GM19372 (cell line): ENCODE measurements at regions not wholly inside any gene's neighbourhood (a gene's known extent, or its start where the extent isn't known, plus 50 kb on each side); places are given as distances from the start of the nearest gene placed in this dataset.
A peak's percentile ranks its signal among the peaks of the same experiment; 100 is the strongest.

Experiments used
- ATAC-seq: cut with Tn5 transposase; IDR thresholded peaks from one replicate; pipeline ENCODE4 v1.9.1; 2021; ENCODE audit warnings: mild to moderate bottlenecking, low read depth, moderate library complexity; ENCODE audit not compliant: unreplicated experiment

DNA sequence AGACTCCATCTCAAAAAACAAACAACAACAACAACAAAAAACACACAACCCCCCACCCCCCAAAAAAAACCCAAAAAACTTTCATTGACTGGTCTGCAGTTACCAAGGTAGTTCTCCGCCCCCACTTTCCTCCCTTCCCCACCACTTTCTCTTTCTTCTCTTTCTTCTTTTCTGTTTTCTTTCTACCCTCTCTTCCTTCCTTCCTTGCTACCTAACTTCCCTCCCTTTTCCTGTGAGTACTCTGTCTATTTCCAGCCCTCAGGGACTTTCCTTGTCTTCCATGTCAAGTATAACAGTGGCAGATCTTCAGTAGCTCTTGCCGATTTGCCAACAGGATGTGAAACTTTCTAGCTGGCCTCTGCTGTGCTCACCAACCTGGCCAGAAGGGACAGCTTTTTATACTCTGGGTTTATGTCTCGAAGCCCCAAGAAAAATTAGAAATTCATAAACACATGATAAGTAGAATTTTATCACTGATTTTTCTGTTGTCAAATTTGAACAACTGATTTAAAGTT is 399.5 kb downstream of the QKI start:
- no peak for ATAC-seq

DNA sequence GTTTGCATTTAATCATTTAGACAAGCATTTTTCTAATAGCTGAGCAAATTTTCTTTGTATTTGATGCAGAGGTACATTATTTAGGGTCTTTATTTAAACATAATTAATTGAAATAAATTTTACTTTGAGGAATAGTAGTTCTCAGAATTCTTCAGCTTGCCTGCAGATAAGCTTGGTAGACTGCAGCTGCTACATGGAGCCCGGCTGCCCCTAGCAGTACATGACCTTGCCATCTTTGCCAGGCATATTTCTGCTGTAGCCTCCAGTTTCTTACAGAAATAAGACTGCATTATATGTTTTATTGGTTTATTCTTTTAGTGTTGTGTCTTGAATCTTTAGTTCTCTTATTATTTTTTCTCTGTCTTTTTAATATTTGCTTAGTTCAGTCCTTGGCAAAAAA is 396.8 kb downstream of the QKI start:
- no peak for ATAC-seq

DNA sequence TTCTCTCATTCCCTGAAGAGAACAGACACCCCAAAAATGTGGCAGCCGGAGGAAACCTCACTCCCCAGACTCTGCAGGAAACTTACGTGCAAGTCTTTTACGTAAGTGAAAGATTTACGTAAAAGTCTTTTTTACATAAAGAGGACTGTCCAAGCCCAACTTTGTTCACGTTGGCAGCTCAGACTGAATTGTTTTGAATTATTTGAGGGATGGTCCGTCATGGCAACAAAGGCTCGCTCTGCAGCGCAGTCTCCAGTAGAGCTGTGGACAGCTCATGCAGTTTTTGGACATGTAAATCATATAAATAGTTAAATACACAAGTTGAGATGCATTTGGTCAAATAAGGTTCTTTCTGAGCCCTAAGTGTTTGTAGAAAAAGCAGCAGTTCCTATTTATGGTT is 394.8 kb downstream of the QKI start:
- no peak for ATAC-seq

DNA sequence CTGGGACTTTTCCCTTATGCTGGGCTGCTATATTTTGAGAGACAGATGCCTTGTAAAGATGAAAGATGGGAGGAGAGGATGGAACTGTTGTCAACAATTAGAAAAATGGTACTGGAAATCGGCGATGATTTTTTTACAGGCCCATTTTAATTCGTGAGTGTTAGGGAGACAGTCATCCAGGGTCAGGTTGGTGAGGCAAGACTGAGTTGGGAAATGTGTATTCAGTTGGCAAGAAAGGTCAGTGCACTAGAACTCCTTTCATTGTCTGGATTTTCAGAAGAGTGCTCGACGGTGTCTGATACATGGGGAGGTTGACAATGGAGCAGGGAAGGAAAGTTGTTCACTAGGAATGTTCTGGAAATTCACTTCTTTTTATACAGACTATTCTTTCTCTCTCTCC is 394.4 kb downstream of the QKI start:
- ATAC-seq = no peak

DNA sequence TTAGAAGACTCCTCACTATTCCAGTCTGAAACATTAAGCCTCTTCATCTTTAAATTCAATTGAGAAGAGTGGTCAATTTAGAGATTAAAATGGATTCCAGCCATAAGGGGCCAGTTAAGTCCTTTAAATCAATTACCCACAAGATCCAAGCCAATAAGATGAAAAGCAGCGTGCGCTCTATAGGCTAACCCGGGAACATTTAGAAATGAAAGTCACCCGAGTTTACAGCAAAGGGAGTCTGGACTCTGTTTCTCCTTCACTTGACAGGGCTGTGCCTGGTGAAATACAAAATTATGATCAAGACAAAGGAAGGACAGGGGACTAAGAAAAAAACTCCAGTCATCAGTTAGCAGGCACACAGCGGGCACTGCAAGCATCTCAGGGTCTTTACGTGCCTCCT is 393.7 kb downstream of the QKI start:
- ATAC-seq = no peak

DNA sequence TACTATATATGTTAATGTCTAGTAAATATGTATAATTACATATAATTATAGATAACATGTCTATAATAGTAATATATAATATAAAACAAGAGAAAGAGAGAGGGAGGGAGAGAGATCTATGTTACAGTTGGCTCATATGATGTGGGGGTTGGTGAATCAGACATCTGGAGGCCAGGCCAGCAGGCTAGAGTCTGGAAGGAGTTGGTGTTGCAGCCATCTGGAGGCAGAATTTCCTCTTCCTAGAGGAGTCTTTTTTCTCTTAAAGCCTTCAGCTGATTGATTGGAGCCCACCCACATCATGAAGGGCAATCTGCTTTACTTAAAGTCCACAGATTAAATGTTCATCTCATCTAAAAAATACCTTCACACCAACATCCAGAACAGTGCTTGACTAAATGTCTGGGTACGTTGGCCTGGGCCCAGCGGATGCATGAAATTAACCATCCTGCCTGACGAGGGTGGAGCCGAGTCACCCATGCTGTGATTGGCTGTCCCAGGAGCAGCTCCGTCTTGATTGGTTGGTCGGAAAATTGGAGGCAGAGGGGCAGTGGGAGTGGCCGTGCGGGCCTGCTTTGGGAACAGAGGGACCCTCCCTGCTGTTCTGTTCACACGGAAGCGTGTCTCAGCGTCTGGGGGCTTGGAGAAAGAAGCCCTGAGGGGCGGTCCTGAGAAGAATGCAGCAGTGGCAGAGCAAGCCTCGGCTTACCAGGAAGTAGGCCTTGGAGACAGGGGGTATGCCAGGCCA is 392.4 kb downstream of the QKI start:
- ATAC-seq = no peak

DNA sequence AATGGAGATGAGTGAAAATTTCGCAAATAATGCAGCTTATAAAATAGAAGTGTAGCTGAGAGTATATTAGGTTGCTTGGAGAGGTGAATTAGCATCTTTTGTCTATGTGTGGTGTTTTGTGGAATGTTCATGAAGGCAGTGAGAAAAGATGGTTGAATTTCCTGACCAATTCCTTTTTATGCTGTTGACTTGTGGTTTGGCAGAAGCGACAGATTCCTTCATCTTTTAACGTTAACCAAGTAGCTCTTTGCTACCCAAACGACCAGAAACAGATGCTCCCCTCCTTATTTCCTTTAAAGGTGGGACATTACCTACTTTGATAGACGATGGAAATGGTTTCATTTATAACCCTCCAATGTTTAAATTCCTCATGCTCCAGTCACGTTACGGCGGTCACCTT is 390.5 kb downstream of the QKI start:
- no peak for ATAC-seq

DNA sequence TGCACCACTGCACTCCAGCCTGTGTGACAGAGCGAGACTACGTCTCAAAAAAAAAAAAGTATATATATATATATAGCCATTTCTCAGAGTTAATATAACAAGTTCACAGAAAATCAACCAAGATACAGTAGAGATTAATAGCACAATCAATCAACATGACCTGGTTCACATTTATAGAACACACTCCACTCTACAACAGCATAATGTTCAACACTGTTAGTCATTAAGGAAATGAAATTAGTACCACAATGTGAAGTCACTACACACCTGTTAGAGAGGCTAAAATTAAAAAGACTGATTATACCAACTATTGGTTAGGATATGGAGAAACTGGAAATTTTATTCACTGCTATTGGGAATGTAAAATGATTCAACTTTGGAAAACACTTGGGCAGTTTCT is 387.7 kb downstream of the QKI start:
- no peak for ATAC-seq

DNA sequence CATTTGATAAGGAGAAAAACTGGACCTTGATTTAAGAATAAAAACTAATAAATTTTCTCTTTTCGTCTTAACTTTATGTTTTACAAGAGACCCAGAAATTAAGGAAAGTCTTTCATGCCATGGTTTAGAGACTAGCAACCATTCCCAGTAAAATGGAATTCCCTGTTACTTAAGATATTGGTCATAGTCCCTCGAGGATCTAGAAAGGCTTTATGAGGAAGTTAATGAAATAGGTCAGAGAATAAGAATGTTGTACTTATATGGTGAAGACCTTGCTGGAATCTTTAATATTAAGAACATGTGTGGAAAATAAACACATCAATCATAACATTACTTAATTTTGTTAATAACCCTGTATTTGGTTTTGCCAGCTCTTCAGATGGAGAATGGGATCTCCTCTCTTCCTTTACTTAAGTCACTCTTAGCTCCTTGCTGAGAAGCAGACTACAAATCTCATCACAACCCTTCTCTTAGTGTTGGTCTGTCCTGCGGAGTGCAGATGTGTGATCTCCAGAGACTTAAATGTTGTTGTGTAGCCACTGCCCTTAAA is 382.9 kb downstream of the QKI start:
- ATAC-seq = no peak

DNA sequence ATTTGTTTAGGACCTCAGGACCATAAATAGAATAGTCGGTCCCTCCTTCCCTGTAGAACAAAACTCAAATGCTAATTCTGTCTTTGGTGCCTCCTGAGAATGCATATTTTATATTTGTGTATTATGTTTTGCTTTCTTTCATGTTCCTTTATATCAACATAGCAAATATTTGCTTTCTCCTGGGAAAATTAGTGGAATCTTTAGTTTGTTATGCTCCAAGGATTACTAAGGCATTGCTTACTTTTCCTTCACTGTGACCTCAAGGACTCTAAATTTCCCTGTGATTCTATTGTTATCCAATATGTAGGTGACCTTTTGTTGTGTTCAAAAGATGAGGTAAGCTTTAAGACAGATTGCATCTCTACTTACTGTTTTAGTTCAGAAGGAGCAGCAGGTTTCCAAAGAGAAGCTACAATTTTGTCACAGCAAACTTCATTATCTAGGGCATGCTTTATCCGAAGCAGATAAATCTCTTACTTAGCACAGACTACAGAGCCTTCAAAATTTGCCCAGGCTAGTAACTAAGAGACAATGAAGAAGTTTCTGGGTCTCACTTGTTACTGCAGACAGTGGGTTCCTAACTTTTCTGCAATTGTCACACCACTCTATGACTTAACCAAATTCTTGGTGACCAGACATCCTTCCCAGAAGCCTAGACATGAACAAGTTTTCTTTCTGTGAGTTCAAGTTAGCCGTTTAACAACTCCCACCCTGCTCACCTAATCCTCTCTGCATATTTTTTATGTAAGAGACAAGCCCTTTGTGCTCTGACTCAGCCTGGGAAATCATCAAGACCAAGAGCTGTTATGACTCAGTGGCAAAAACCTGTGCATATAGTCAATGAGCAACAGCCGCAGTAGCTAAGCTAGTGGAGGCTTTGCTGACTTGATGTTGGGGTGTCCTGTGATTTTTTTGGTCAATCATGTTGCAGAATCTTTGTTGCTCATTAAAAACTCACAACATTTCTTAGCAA is 378.8 kb downstream of the QKI start:
- peak; percentile 78 for ATAC-seq

DNA sequence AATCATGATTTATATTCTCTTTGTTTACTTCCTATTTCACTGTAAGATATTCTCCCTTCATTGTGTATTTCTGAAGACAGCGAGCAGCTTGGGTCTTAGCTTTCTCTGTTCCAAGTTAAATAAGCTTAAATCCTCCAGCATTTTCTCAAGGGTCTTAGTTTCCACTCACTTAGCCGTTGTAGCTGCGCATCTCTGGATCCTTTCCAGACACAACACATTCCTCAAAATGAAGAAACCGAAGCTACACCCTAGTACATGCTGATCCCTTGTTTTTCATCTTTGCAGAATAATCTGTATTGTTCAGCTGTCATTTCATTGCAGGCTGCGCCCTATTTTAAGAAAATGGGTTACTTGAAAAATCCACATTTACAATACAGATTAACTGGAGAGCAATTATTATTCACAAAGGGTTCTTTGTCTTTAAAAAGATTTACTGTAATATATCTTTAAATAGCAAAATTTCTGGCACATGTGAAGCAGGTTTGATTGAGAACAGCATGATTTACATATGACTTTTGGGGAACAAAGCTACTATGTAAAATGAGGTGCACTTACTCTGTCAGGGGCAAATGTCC is 375.8 kb downstream of the QKI start:
- no peak for ATAC-seq

DNA sequence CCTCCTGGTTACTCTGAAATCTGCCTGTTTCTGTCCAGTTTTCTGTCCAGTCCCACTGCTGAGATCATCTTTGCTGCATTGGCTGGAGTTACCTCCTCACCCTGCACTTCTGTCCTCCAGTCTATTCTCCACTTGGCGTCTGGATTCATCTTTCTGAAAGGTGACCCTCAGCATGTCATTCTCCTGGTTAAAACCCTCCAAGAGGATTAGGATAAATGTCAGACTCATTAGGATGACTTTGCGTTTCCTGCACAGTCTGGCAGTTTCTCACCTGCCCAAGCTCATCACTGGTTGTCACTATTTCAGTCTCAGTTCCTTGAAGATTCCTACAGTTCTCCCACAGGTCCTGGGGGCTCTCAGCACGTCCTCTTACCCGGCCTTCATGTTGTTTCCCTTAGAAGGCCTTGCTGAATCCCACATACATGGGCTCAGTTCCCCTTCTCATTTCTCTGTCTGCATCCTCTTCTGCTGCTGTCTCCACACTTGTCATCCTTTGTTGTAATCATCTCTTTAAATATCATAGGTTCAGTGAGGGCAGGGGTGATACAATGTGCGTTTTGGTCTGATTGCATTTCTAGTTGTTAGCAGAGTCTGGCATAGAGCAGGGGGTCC is 374.8 kb downstream of the QKI start:
- ATAC-seq = no peak

DNA sequence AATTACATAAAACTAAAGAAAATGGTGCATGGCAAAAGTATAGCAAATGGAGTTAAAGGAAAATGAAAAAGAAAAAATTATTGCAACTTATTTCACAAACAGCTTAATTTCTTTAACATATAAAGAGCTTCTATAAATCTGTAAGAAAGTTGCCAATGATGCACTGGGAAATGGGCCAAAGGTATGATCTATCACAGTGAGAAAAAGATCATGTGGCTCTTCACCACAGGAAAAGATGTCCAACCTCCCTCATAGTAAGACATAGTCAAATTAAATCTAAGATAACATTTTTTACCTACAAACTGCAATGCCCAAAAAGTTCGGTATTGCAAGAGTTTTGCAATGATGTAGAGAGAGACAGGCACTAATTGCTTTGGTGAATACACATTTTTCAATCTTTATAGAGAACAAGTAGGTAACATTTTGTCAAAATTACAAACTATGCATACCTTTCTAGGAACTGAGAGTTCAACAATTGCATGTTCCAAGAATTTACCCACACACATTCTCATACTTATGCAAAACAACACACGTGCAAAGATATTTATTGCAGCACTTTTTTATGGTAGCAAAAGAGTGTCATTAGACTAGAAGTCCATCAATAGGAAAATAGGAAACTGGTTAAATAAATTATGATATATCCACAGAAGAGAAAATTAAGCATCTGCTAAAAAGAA is 372.6 kb downstream of the QKI start:
- ATAC-seq = no peak

DNA sequence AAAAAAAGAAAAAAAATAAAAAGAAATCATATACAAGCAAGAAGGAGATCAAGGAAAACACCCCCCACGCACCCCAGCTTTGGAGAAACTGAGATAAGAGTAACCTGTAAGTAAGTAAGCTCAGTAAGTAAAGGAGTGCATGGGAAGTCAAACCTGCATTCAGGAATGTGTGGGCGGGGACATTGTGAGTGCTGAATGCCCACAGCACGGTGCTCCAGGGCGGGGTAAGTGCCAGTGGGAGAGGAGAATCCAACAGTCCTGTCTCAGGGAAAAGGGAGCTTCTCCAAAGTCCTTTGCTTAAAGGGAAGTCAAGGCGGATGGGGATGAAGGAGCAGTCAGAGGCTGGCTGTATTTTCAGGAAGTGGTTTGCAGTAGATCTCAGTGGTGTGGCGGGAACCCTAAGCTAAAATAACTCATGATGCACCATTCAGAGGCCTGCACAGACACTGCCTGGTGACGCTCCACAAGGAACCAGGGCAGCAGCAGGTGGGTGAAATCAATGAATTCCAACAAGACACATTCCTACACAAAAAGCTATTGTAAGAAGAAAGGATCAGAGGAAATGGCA is 368.0 kb downstream of the QKI start:
- peak; percentile 96 for ATAC-seq

DNA sequence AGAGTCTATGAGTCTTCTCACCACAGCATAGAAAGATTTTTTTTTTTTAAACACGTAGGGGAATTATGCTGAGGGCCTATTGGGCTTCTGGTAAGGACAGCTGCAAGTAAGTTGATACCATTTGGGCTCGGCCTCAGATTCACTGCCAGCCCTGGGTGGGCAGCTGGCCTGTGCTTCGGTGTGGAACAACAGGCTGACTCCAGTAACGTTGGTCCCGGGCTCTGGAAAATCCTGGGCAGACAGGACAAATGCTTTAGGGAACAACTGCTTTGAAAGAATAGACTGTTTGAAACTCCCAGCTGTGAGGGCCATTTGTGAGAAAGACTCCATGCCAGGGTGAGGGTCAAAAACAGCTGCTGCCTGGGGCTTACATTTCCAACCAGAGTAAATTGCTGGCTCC is 366.5 kb downstream of the QKI start:
- ATAC-seq = no peak

DNA sequence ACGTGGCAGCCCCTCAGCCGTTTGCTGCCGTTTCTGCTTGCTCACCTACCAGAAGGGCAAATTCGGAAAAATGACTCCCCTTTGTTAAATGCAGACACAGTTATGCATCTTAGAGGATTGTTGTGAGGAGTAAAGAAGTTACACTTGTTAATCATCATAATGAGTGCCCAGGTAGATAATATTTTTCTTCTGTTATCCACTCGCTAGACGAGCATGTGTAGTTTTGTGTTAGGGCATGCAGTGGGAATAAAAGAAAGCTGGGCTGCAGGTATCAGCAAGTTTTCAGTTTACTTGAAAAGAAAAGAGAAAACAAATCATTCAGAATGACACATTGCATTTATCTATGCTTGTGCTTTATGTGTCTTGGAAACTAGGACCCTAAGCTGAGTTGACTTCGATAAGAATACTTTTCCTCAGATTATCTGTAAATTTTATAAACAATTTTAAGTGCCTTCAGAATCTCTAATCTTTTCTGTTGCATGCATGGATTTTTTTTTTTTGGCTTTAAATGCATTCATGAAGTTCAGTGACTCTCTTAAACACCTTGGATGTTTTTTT is 365.3 kb downstream of the QKI start:
- ATAC-seq = no peak

DNA sequence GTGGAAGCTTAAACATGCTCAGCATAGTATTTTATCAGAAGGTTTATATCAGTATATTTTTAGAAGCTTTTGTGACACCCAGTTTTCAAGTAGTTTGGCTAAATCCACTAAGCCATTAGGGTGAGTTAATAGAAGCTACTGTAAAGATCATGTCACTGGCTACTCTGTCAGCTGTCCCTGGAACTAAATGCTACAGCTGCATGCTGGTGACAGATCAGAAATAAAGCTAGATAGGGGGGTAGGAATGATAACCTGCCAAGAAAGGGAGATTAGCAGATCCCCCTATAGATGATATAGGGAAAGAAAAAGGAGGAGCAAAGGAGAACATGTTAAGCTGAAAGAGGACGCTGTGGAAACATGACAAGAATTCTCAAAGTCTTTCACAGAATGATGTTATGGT is 363.2 kb downstream of the QKI start:
- ATAC-seq = no peak

DNA sequence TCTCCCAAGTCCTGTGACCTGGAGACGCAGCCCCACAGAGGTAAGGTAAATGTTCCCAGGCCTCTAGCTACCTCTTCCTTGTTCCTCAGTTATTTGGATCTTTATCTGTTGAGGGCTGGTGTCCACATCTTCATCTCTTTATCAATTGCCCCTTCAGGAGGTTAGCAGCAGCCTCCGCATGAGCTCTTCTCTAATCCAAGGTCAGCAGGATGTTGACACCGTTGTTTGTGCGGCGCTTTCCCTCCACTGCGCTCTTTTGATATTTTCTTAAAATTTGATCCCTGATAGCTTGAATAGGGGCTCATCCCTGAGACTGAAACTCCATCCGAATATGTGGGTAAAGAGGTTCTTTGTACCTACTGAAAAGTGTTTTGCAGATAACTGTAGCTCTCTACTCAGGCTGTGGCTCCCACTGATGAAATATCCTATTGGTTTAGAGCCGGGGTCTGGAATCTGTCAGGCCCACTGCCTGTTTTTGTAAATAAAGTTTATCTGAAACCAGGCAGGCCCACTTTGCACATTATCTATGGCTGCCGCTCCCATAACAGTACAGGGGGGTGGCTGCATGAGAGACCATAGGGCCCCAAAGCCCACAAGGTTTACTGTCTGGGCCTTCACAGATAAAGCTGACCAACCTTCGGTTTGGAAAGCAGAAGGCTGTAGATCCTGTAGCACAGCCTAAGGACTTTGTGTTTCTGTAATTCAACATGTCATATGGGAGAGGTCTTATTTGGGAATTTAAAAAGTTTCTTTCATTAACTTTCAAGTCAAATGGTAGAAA is 362.6 kb downstream of the QKI start:
- no peak for ATAC-seq
